Astrocyte (in vitro differentiated cells and primary cell): ENCODE measurements at regions not wholly inside any gene's neighbourhood (a gene's known extent, or its start where the extent isn't known, plus 50 kb on each side); places are given as distances from the start of the nearest gene placed in this dataset.

Experiments
- EZH2 ChIP-seq: IDR thresholded peaks from 2 replicates; pipeline ENCODE4 v1.6.1; 2012; ENCODE audit warnings: mild to moderate bottlenecking, low read length, inconsistent platforms; ENCODE audit not compliant: insufficient read depth
- TF ChIP-seq, protein P1 (sequence below): IDR thresholded peaks from 2 replicates; pipeline ENCODE4 v1.5.1; 2011; ENCODE audit warnings: low read depth, mild to moderate bottlenecking, inconsistent platforms, low read length, moderate library complexity; ENCODE audit not compliant: insufficient read depth

DNA sequence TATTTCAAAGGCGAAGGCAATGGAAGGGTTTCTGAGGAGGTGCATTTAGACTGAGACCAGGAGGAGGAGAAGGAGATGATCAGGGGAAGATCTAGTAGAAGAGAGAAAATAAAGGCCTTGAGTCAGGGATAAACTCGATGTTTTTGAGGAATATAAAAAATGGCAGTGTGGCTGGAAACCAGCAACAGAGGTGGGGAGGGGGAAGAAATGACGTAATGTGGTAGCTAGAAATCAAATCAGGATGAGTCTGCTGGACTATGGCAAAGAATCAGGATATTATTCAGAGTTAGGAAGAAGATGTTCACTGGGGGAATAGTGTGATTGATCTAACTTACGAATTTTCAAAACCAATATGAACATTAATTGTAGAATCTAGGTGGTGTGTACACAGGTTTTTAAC, 1673.9 kb upstream of the WWC1 start:
- TF ChIP-seq, protein P1, sequence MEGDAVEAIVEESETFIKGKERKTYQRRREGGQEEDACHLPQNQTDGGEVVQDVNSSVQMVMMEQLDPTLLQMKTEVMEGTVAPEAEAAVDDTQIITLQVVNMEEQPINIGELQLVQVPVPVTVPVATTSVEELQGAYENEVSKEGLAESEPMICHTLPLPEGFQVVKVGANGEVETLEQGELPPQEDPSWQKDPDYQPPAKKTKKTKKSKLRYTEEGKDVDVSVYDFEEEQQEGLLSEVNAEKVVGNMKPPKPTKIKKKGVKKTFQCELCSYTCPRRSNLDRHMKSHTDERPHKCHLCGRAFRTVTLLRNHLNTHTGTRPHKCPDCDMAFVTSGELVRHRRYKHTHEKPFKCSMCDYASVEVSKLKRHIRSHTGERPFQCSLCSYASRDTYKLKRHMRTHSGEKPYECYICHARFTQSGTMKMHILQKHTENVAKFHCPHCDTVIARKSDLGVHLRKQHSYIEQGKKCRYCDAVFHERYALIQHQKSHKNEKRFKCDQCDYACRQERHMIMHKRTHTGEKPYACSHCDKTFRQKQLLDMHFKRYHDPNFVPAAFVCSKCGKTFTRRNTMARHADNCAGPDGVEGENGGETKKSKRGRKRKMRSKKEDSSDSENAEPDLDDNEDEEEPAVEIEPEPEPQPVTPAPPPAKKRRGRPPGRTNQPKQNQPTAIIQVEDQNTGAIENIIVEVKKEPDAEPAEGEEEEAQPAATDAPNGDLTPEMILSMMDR: no peak
- TF ChIP-seq EZH2: no peak
